H9 (cell line): ENCODE measurements at regions not wholly inside any gene's neighbourhood (a gene's known extent, or its start where the extent isn't known, plus 50 kb on each side); places are given as distances from the start of the nearest gene placed in this dataset.

Experiments used
- DNase-seq: peaks from one replicate; pipeline ENCODE4 v3.0.0-alpha.2; 2017
- H2AFZ ChIP-seq: one replicate; pipeline ENCODE4 v1.6.1; 2013; ENCODE audit warnings: mild to moderate bottlenecking, low read length, control low read depth, moderate library complexity
- H2AK5ac ChIP-seq: 2 replicates; pipeline ENCODE4 v1.6.1; 2013; ENCODE audit warnings: low read length, control low read depth, mixed read lengths; ENCODE audit not compliant: insufficient read length
- H2BK120ac ChIP-seq: one replicate; pipeline ENCODE4 v1.6.1; 2013; ENCODE audit warnings: low read depth, mild to moderate bottlenecking, low read length, control low read depth, inconsistent platforms; ENCODE audit not compliant: poor library complexity, severe bottlenecking
- H2BK12ac ChIP-seq: 2 replicates; pipeline ENCODE4 v1.6.1; 2013; ENCODE audit warnings: low read length, control low read depth, mixed read lengths, low read depth; ENCODE audit not compliant: insufficient read length
- H2BK15ac ChIP-seq: 2 replicates; pipeline ENCODE4 v1.6.1; 2013; ENCODE audit warnings: low read depth, low read length, control low read depth
- H2BK20ac ChIP-seq: one replicate; pipeline ENCODE4 v1.6.1; 2013; ENCODE audit warnings: low read depth, mild to moderate bottlenecking, low read length, control low read depth, inconsistent platforms; ENCODE audit not compliant: poor library complexity, severe bottlenecking
- H2BK5ac ChIP-seq: 2 replicates; pipeline ENCODE4 v1.6.1; 2013; ENCODE audit warnings: low read length, control low read depth, mixed read lengths; ENCODE audit not compliant: insufficient read length
- H3K14ac ChIP-seq: 2 replicates; pipeline ENCODE4 v1.6.1; 2013; ENCODE audit warnings: low read length, control low read depth; ENCODE audit not compliant: insufficient read depth
- H3K18ac ChIP-seq: 2 replicates; pipeline ENCODE4 v1.6.1; 2013; ENCODE audit warnings: low read depth, mild to moderate bottlenecking, mixed read lengths, low read length, control low read depth; ENCODE audit not compliant: insufficient read length
- H3K23ac ChIP-seq: 2 replicates; pipeline ENCODE4 v1.6.1; 2013; ENCODE audit warnings: low read length, control low read depth, mixed read lengths, low read depth; ENCODE audit not compliant: insufficient read length
- H3K23me2 ChIP-seq: 2 replicates; pipeline ENCODE4 v1.6.1; 2013; ENCODE audit warnings: low read depth, mild to moderate bottlenecking, mixed read lengths, low read length, control low read depth; ENCODE audit not compliant: insufficient read length, poor library complexity, severe bottlenecking
- H3K27ac ChIP-seq: 2 replicates; pipeline ENCODE4 v1.5.1; 2013; ENCODE audit warnings: low read length, control low read depth, mixed read lengths, low read depth; ENCODE audit not compliant: insufficient read length
- H3K27me3 ChIP-seq: 2 replicates; pipeline ENCODE4 v1.6.1; 2013; ENCODE audit warnings: low read length, control low read depth, inconsistent platforms; ENCODE audit not compliant: insufficient read depth
- H3K4ac ChIP-seq: 2 replicates; pipeline ENCODE4 v1.6.1; 2013; ENCODE audit warnings: low read depth, mild to moderate bottlenecking, control low read depth, inconsistent platforms, low read length, moderate library complexity
- H3K4me1 ChIP-seq: 2 replicates; pipeline ENCODE4 v1.6.1; 2013; ENCODE audit warnings: low read length, control low read depth, inconsistent platforms; ENCODE audit not compliant: insufficient read depth
- H3K4me2 ChIP-seq: 2 replicates; pipeline ENCODE4 v1.6.1; 2013; ENCODE audit warnings: low read length, control low read depth, mixed read lengths; ENCODE audit not compliant: insufficient read length, insufficient read depth
- H3K56ac ChIP-seq: 2 replicates; pipeline ENCODE4 v1.6.1; 2013; ENCODE audit warnings: low read depth, mild to moderate bottlenecking, mixed read lengths, low read length, control low read depth; ENCODE audit not compliant: insufficient read length
- H3K79me1 ChIP-seq: 2 replicates; pipeline ENCODE4 v1.6.1; 2013; ENCODE audit warnings: low read depth, mild to moderate bottlenecking, moderate library complexity, low read length, control low read depth, inconsistent platforms; ENCODE audit not compliant: insufficient read depth, poor library complexity, severe bottlenecking
- H3K79me2 ChIP-seq: 2 replicates; pipeline ENCODE4 v1.6.1; 2013; ENCODE audit warnings: low read length, control low read depth, inconsistent platforms; ENCODE audit not compliant: insufficient read depth
- H3K9ac ChIP-seq: 2 replicates; pipeline ENCODE4 v1.6.1; 2013; ENCODE audit warnings: low read length, control low read depth, mixed read lengths; ENCODE audit not compliant: insufficient read length; ENCODE audit errors: extremely low read depth
- H3K9me3 ChIP-seq: one replicate; pipeline ENCODE4 v1.6.1; 2013; ENCODE audit warnings: low read depth, low read length, inconsistent platforms; ENCODE audit not compliant: control insufficient read depth
- H3T11ph ChIP-seq: one replicate; pipeline ENCODE4 v1.6.1; 2013; ENCODE audit warnings: mild to moderate bottlenecking, low read length, control low read depth, inconsistent platforms
- H4K20me1 ChIP-seq: one replicate; pipeline ENCODE4 v1.6.1; 2013; ENCODE audit not compliant: control insufficient read depth, insufficient read length, insufficient read depth
- H4K5ac ChIP-seq: 2 replicates; pipeline ENCODE4 v1.6.1; 2013; ENCODE audit warnings: low read depth, mild to moderate bottlenecking, mixed read lengths, low read length, control low read depth; ENCODE audit not compliant: insufficient read length
- H4K8ac ChIP-seq: replicated peaks from 2 replicates; pipeline ENCODE4 v1.6.1; 2013; ENCODE audit warnings: low read length, control low read depth, mixed read lengths, low read depth; ENCODE audit not compliant: insufficient read length
- H4K91ac ChIP-seq: 2 replicates; pipeline ENCODE4 v1.6.1; 2013; ENCODE audit warnings: low read depth, mild to moderate bottlenecking, moderate library complexity, mixed read lengths, low read length, control low read depth; ENCODE audit not compliant: insufficient read length
- H3K27ac Mint-ChIP-seq, 3 experiments: 2 replicates in 2 of 3; 3 replicates in 1 of 3; pipeline ENCODE4 v1.8.0; 2020 to 2021; ENCODE audit warnings: mixed read lengths in 3 of 3, mild to moderate bottlenecking in 1 of 3, moderate library complexity in 1 of 3
- H3K27me3 Mint-ChIP-seq: 2 replicates; pipeline ENCODE4 v1.8.0; 2021; ENCODE audit warnings: low read depth, mild to moderate bottlenecking, moderate library complexity, mixed read lengths
- H3K36me3 Mint-ChIP-seq, 3 experiments: 2 replicates in 2 of 3; 3 replicates in 1 of 3; pipeline ENCODE4 v1.8.0; 2020 to 2021; ENCODE audit warnings: low read depth in 3 of 3, mixed read lengths in 3 of 3; ENCODE audit not compliant: insufficient read depth in 1 of 3
- H3K4me1 Mint-ChIP-seq, 2 experiments: 2 replicates each; pipeline ENCODE4 v1.8.0; 2020; ENCODE audit warnings: mixed read lengths in 2 of 2
- H3K4me3 Mint-ChIP-seq, 2 experiments: 2 replicates in 1 of 2; 3 replicates in 1 of 2; pipeline ENCODE4 v1.8.0; 2020 to 2021; ENCODE audit warnings: mild to moderate bottlenecking in 2 of 2, mixed read lengths in 2 of 2, moderate library complexity in 1 of 2
- H3K9me3 Mint-ChIP-seq, 2 experiments: 2 replicates in 1 of 2; 3 replicates in 1 of 2; pipeline ENCODE4 v1.8.0; 2020; ENCODE audit warnings: mild to moderate bottlenecking in 2 of 2, mixed read lengths in 2 of 2, moderate library complexity in 1 of 2
- CTCF ChIP-seq: fragments of 200-600 bp; sonication (generic); conservative IDR thresholded peaks from 3 replicates; pipeline ENCODE4 v1.8.0; 2021; ENCODE audit warnings: antibody characterized with exemption, mild to moderate bottlenecking
- WGBS: extraction: QIAGEN DNeasy Blood & Tissue Kit; methylation state at CpG from one replicate; pipeline ENCODE4 v1.1.7; 2013; ENCODE audit warnings: missing lambda C conversion rate, low lambda C conversion rate, mixed read lengths; ENCODE audit not compliant: insufficient read length; ENCODE audit errors: extremely low coverage; 5-methylcytosine and 5-hydroxymethylcytosine counted together

DNA sequence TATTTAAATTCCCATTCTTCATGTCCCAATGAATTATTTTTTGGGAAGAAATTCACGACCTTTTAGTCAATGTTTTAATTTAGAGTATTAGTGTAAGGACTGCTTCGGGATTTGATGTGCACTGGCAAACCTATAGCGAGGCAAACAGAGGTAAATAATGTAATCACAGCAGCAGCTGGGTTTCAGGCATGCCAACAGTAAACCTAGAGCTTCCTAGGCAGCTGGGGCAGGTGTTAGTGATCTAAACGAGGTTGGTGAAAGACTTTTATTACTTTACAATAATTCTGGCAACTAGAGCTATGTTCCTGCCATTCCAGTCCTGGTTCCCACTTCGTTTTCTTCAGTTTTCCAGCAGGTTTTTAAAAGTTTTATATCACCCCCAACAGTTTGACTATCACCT, 1036.4 kb upstream of the FOXG1 start:
- no peak overlapping the region for H3K27ac Mint-ChIP-seq
- no peak overlapping the region for H2AK5ac ChIP-seq
- H3K4me1 Mint-ChIP-seq: no peaks in the 10 kb centered on the region
- no peaks in the 10 kb centered on the region for H3K79me1 ChIP-seq
- no peak overlapping the region for H2BK120ac ChIP-seq
- H2BK15ac ChIP-seq: no peak overlapping the region
- no peak for DNase-seq
- no peak overlapping the region for H3K18ac ChIP-seq
- H3K36me3 Mint-ChIP-seq: no peaks in the 10 kb centered on the region
- H2BK20ac ChIP-seq: no peak overlapping the region
- H3K27me3 ChIP-seq: no peaks in the 10 kb centered on the region
- no peaks in the 10 kb centered on the region for H3K4me1 ChIP-seq
- H3K9ac ChIP-seq: no peak overlapping the region
- no peak overlapping the region for H4K91ac ChIP-seq
- no peak overlapping the region for H3K56ac ChIP-seq
- H2AFZ ChIP-seq: no peak overlapping the region
- no peak overlapping the region for H4K5ac ChIP-seq
- no peak overlapping the region for H3K27ac ChIP-seq
- no peaks in the 10 kb centered on the region for H4K20me1 ChIP-seq
- H3K23me2 ChIP-seq: no peaks in the 10 kb centered on the region
- no peak overlapping the region for H3T11ph ChIP-seq
- H3K4me3 Mint-ChIP-seq: no peak overlapping the region
- H3K23ac ChIP-seq: no peak overlapping the region
- no peak overlapping the region for H3K4me2 ChIP-seq
- H4K8ac ChIP-seq: no peak overlapping the region
- WGBS: no CpG with 5 or more reads among the region's 5 CpGs
- H3K9me3 Mint-ChIP-seq: no peaks in the 10 kb centered on the region
- no peak overlapping the region for H2BK5ac ChIP-seq
- no peak overlapping the region for H3K4ac ChIP-seq
- no peak overlapping the region for H2BK12ac ChIP-seq
- H3K27me3 Mint-ChIP-seq: no peaks in the 10 kb centered on the region
- H3K79me2 ChIP-seq: no peaks in the 10 kb centered on the region
- H3K9me3 ChIP-seq: no peaks in the 10 kb centered on the region
- no peak for TF ChIP-seq CTCF
- no peak overlapping the region for H3K14ac ChIP-seq
